GM12878 (cell line): ENCODE measurements at regions not wholly inside any gene's neighbourhood (a gene's known extent, or its start where the extent isn't known, plus 50 kb on each side); places are given as distances from the start of the nearest gene placed in this dataset.

Experiments used
- ATAC-seq: fragments of 200-7000 bp; cut with Tn5 transposase; 3 replicates; pipeline ENCODE4 v1.9.1; 2020; ENCODE audit warnings: mild to moderate bottlenecking, moderate library complexity
- BruUV-seq: library from RNA; stranded (reverse); fragments of 400-500 nt; replicated peaks from 2 replicates; lab custom pipeline; 2021; lab: Mats Ljungman, UMichigan
- CTCF ChIA-PET: fragments of 300-600 bp; sonication (Branson Sonifier 250); formaldehyde crosslinking; extraction: SDS; loops from one replicate; lab custom pipeline; 2021; ENCODE audit warnings: inconsistent platforms; lab: Yijun Ruan, JAX
- POLR2A ChIA-PET: fragments of 350-600 bp; formaldehyde crosslinking; extraction: SDS; loops from one replicate; lab custom pipeline; 2021; ENCODE audit warnings: inconsistent platforms; lab: Charles Lee
- RAD21 ChIA-PET: fragments of 300-600 bp; sonication (Branson Sonifier 250); formaldehyde crosslinking; loops from one replicate; lab custom pipeline; 2023; ENCODE audit warnings: antibody characterized with exemption; ENCODE audit not compliant: unreplicated experiment; lab: Charles Lee
- SMC1A ChIA-PET: fragments of 300-600 bp; sonication (Branson Sonifier 250); formaldehyde crosslinking; loops from one replicate; lab custom pipeline; 2023; ENCODE audit not compliant: unreplicated experiment, uncharacterized antibody; lab: Charles Lee
- DNase-seq: peaks from one replicate; pipeline ENCODE4 v3.0.0-alpha.2; 2011; ENCODE audit warnings: low read depth, low spot score
- FAIRE-seq: peaks from 3 replicates; lab custom pipeline; 2011; peaks lifted over from hg19 to GRCh38; lab: Jason Lieb, UNC
- H2AFZ ChIP-seq: 2 replicates; pipeline ENCODE4 v1.6.0; 2011; ENCODE audit warnings: low read depth, low read length, control low read depth; ENCODE audit not compliant: control insufficient read depth
- H3K27ac ChIP-seq: 2 replicates; pipeline ENCODE4 v1.5.1; 2011; ENCODE audit warnings: control low read depth; ENCODE audit not compliant: control insufficient read depth, insufficient read depth
- H3K27me3 ChIP-seq, 2 experiments: replicated peaks in 1 of 2; 2 replicates each; pipeline versions ENCODE4 v1.6.0 to v1.6.1; 2011; ENCODE audit warnings: low read length in 1 of 2; ENCODE audit not compliant: control insufficient read depth in 2 of 2, insufficient read depth in 2 of 2
- H3K36me3 ChIP-seq, 2 experiments: 2 replicates each; pipeline ENCODE4 v1.5.1; 2011; ENCODE audit warnings: low read length in 1 of 2; ENCODE audit not compliant: control insufficient read depth in 2 of 2, insufficient read depth in 2 of 2
- H3K4me1 ChIP-seq: 2 replicates; pipeline ENCODE4 v1.6.1; 2011; ENCODE audit warnings: mild to moderate bottlenecking, low read length, moderate library complexity, mixed read lengths; ENCODE audit not compliant: control insufficient read depth, insufficient read depth
- H3K4me2 ChIP-seq: 2 replicates; pipeline ENCODE4 v1.6.0; 2011; ENCODE audit warnings: control low read depth; ENCODE audit not compliant: control insufficient read depth, insufficient read depth
- H3K4me3 ChIP-seq: fragments of 200-600 bp; sonication (generic); 2 replicates; pipeline ENCODE4 v1.5.1; 2016
- H3K79me2 ChIP-seq: 2 replicates; pipeline ENCODE4 v1.6.0; 2011; ENCODE audit warnings: low read length; ENCODE audit not compliant: control insufficient read depth, insufficient read depth
- H3K9ac ChIP-seq: 2 replicates; pipeline ENCODE4 v1.8.0; 2011; ENCODE audit warnings: low read length, control low read depth, mixed read lengths; ENCODE audit not compliant: control insufficient read depth, insufficient read depth
- H3K9me3 ChIP-seq: replicated peaks from 3 replicates; pipeline ENCODE4 v1.5.1; 2011; ENCODE audit warnings: mild to moderate bottlenecking, low read length; ENCODE audit not compliant: control insufficient read depth, insufficient read depth
- H4K20me1 ChIP-seq: 2 replicates; pipeline ENCODE4 v1.6.0; 2011; ENCODE audit not compliant: control insufficient read depth, insufficient read depth
- BCL11A ChIP-seq: IDR thresholded peaks from 2 replicates; pipeline ENCODE4 v1.6.1; 2011; ENCODE audit warnings: low read depth, low read length
- EP300 ChIP-seq, 2 experiments: fragments of 150-350 bp in 1 of 2; IDR thresholded peaks; 2 replicates each; pipeline ENCODE4 v1.6.1; 2011 to 2012; ENCODE audit warnings: low read depth in 2 of 2, low read length in 2 of 2, borderline replicate concordance in 1 of 2, improper control_type of control experiment in 1 of 2, inconsistent platforms in 1 of 2; ENCODE audit not compliant: control insufficient read depth in 1 of 2
- KDM1A ChIP-seq: fragments of 200-600 bp; sonication (generic); IDR thresholded peaks from 2 replicates; pipeline ENCODE4 v1.6.1; 2016; ENCODE audit warnings: borderline replicate concordance
- NFIC ChIP-seq: IDR thresholded peaks from 2 replicates; pipeline ENCODE4 v1.6.1; 2012; ENCODE audit warnings: low read depth, mild to moderate bottlenecking, inconsistent platforms, low read length, moderate library complexity
- TCF3 ChIP-seq: IDR thresholded peaks from 2 replicates; pipeline ENCODE4 v1.6.1; 2012; ENCODE audit warnings: low read depth, mild to moderate bottlenecking, low read length, borderline replicate concordance; ENCODE audit not compliant: insufficient read depth
- YY1 ChIP-seq: IDR thresholded peaks from 2 replicates; pipeline ENCODE4 v1.6.1; 2011; ENCODE audit warnings: low read depth, mild to moderate bottlenecking, low read length
- ZBED1 ChIP-seq: IDR thresholded peaks from 2 replicates; pipeline ENCODE4 v1.6.1; 2016; ENCODE audit warnings: borderline replicate concordance
- ZNF24 ChIP-seq: fragments of 450-650 bp; IDR thresholded peaks from 2 replicates; pipeline ENCODE4 v1.6.1; 2017; ENCODE audit warnings: antibody characterized with exemption, mild to moderate bottlenecking
- ZNF622 ChIP-seq: fragments of 450-650 bp; IDR thresholded peaks from 2 replicates; pipeline ENCODE4 v1.6.1; 2017; ENCODE audit warnings: mild to moderate bottlenecking, inconsistent platforms
- WGBS: methylation state at CpG from one replicate; pipeline ENCODE4 v1.1.6; 2016; ENCODE audit warnings: low lambda C conversion rate; ENCODE audit not compliant: insufficient replicate concordance, insufficient coverage; ENCODE audit errors: missing lambda C conversion rate; 5-methylcytosine and 5-hydroxymethylcytosine counted together
- in situ Hi-C: fragments of 300-500 bp; cut with MboI; formaldehyde crosslinking; loops from 9 replicates; pipeline ENCODE4 v1.14.3; 2018; ENCODE audit warnings: mixed read lengths
- intact Hi-C: fragments of 100-400 bp; cut with micrococcal nuclease; formaldehyde crosslinking; loops from one replicate; pipeline ENCODE4 v1.14.2; 2022; ENCODE audit not compliant: unreplicated experiment
- TF ChIP-seq, protein P1 (sequence below): IDR thresholded peaks from 2 replicates; pipeline ENCODE4 v1.6.1; 2011; ENCODE audit warnings: borderline replicate concordance, low read depth, mild to moderate bottlenecking, moderate library complexity, mixed read lengths, low read length; ENCODE audit not compliant: insufficient read depth; ENCODE audit errors: extremely low read length
- TF ChIP-seq, protein P2 (sequence below): fragments of 450-650 bp; IDR thresholded peaks from 2 replicates; pipeline ENCODE4 v1.6.1; 2017; ENCODE audit warnings: antibody characterized with exemption, mild to moderate bottlenecking, moderate library complexity
- TF ChIP-seq, protein P3 (sequence below): fragments of 450-650 bp; conservative IDR thresholded peaks from 2 replicates; pipeline ENCODE4 v1.6.1; 2017; ENCODE audit warnings: mild to moderate bottlenecking, moderate library complexity
- TF ChIP-seq, protein P4 (sequence below): fragments of 450-650 bp; IDR thresholded peaks from 2 replicates; pipeline ENCODE4 v1.6.1; 2014; ENCODE audit warnings: mild to moderate bottlenecking

DNA sequence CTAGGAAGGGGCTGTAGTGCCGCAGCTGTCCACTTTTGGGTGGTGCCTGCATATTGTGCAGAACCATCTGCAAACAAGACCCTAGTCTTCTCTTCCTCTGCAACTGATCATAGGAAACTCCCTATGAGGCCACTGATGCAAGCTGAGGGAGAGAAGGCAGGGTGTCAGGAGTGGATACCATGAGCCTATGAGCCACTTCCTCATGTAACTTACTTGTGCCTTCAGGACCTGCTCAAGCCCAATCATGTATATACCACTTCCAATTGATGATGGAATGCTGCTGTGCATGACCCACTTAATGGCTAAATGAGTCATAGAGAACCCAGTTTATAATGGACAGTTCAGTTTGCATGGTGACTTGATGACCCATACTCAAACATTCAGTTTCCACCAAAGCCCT lies 107.9 kb downstream of the ALG10B start:
- no peaks in the 10 kb centered on the region for H3K4me1 ChIP-seq
- H3K4me3 ChIP-seq: no peak overlapping the region
- no peak for DNase-seq
- in situ Hi-C loops: no loop called here
- no peaks in the 10 kb centered on the region for H4K20me1 ChIP-seq
- CTCF ChIA-PET: no interaction called here
- no peak overlapping the region for H2AFZ ChIP-seq
- no peaks in the 10 kb centered on the region for H3K79me2 ChIP-seq
- intact Hi-C loops: no loop called here
- H3K27me3 ChIP-seq: no peaks in the 10 kb centered on the region
- no peak for FAIRE-seq
- POLR2A ChIA-PET: no interaction called here
- RAD21 ChIA-PET: no interaction called here
- TF ChIP-seq NFIC: no peak
- no peak for TF ChIP-seq ZBED1
- no peak for TF ChIP-seq ZNF622
- TF ChIP-seq TCF3: no peak
- TF ChIP-seq YY1: no peak
- TF ChIP-seq, protein P1, sequence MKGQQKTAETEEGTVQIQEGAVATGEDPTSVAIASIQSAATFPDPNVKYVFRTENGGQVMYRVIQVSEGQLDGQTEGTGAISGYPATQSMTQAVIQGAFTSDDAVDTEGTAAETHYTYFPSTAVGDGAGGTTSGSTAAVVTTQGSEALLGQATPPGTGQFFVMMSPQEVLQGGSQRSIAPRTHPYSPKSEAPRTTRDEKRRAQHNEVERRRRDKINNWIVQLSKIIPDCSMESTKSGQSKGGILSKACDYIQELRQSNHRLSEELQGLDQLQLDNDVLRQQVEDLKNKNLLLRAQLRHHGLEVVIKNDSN: no peak
- no peak for TF ChIP-seq EP300 (IDR thresholded peaks at IDR 0.05; ENCODE audit: borderline replicate concordance in 1 of 2, control insufficient read depth in 1 of 2, low read depth in 2 of 2, low read length in 2 of 2)
- no peak for TF ChIP-seq KDM1A
- TF ChIP-seq, protein P2, sequence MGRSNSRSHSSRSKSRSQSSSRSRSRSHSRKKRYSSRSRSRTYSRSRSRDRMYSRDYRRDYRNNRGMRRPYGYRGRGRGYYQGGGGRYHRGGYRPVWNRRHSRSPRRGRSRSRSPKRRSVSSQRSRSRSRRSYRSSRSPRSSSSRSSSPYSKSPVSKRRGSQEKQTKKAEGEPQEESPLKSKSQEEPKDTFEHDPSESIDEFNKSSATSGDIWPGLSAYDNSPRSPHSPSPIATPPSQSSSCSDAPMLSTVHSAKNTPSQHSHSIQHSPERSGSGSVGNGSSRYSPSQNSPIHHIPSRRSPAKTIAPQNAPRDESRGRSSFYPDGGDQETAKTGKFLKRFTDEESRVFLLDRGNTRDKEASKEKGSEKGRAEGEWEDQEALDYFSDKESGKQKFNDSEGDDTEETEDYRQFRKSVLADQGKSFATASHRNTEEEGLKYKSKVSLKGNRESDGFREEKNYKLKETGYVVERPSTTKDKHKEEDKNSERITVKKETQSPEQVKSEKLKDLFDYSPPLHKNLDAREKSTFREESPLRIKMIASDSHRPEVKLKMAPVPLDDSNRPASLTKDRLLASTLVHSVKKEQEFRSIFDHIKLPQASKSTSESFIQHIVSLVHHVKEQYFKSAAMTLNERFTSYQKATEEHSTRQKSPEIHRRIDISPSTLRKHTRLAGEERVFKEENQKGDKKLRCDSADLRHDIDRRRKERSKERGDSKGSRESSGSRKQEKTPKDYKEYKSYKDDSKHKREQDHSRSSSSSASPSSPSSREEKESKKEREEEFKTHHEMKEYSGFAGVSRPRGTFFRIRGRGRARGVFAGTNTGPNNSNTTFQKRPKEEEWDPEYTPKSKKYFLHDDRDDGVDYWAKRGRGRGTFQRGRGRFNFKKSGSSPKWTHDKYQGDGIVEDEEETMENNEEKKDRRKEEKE: no peak
- TF ChIP-seq BCL11A: no peak
- TF ChIP-seq, protein P3, sequence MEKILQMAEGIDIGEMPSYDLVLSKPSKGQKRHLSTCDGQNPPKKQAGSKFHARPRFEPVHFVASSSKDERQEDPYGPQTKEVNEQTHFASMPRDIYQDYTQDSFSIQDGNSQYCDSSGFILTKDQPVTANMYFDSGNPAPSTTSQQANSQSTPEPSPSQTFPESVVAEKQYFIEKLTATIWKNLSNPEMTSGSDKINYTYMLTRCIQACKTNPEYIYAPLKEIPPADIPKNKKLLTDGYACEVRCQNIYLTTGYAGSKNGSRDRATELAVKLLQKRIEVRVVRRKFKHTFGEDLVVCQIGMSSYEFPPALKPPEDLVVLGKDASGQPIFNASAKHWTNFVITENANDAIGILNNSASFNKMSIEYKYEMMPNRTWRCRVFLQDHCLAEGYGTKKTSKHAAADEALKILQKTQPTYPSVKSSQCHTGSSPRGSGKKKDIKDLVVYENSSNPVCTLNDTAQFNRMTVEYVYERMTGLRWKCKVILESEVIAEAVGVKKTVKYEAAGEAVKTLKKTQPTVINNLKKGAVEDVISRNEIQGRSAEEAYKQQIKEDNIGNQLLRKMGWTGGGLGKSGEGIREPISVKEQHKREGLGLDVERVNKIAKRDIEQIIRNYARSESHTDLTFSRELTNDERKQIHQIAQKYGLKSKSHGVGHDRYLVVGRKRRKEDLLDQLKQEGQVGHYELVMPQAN: no peak
- TF ChIP-seq, protein P4, sequence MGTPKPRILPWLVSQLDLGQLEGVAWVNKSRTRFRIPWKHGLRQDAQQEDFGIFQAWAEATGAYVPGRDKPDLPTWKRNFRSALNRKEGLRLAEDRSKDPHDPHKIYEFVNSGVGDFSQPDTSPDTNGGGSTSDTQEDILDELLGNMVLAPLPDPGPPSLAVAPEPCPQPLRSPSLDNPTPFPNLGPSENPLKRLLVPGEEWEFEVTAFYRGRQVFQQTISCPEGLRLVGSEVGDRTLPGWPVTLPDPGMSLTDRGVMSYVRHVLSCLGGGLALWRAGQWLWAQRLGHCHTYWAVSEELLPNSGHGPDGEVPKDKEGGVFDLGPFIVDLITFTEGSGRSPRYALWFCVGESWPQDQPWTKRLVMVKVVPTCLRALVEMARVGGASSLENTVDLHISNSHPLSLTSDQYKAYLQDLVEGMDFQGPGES: no peak
- no peak for TF ChIP-seq ZNF24
- TF ChIP-seq, all 136 proteins: peak for 0
- H3K36me3 ChIP-seq: no peaks in the 10 kb centered on the region
- BruUV-seq: no TSS peak
- H3K9ac ChIP-seq: no peak overlapping the region
- no peak overlapping the region for H3K4me2 ChIP-seq
- no peak for ATAC-seq
- SMC1A ChIA-PET: no interaction called here
- H3K9me3 ChIP-seq: no peaks in the 10 kb centered on the region
- H3K27ac ChIP-seq: no peak overlapping the region
- 38% methylated on average over 1 of the region's 1 CpG for WGBS
